GM12874 (cell line): ENCODE measurements at regions not wholly inside any gene's neighbourhood (a gene's known extent, or its start where the extent isn't known, plus 50 kb on each side); places are given as distances from the start of the nearest gene placed in this dataset.

Source experiments
- CTCF ChIP-seq: IDR thresholded peaks from 2 replicates; pipeline ENCODE4 v1.5.1; 2011; ENCODE audit warnings: low read depth, mild to moderate bottlenecking, control low read depth, low read length, moderate library complexity; ENCODE audit not compliant: insufficient read depth

GRCh38 chr10:109726473-109726872, 196.8 kb downstream of the XPNPEP1 start:
- TF ChIP-seq CTCF: no peak

GRCh38 chr10:109723305-109723704, 200.0 kb downstream of the XPNPEP1 start:
- no peak for TF ChIP-seq CTCF

GRCh38 chr10:109721453-109722064, 201.8 kb downstream of the XPNPEP1 start:
- TF ChIP-seq CTCF: no peak

GRCh38 chr10:109706026-109706560, 217.2 kb downstream of the XPNPEP1 start:
- no peak for TF ChIP-seq CTCF

GRCh38 chr10:109701633-109702215, 221.6 kb downstream of the XPNPEP1 start:
- TF ChIP-seq CTCF: no peak

- no peak for TF ChIP-seq CTCF
These were observed 224.2 kb downstream of the XPNPEP1 start for GRCh38 chr10:109698882-109699664.

- TF ChIP-seq CTCF: no peak
These were observed 225.2 kb downstream of the XPNPEP1 start for GRCh38 chr10:109698086-109698485.
